HG03520 (cell line): ENCODE measurements at regions not wholly inside any gene's neighbourhood (a gene's known extent, or its start where the extent isn't known, plus 50 kb on each side); places are given as distances from the start of the nearest gene placed in this dataset.

ENCODE experiments used
- ATAC-seq: cut with Tn5 transposase; IDR thresholded peaks from one replicate; pipeline ENCODE4 v1.9.1; 2021; ENCODE audit warnings: mild to moderate bottlenecking, moderate library complexity; ENCODE audit not compliant: unreplicated experiment

DNA sequence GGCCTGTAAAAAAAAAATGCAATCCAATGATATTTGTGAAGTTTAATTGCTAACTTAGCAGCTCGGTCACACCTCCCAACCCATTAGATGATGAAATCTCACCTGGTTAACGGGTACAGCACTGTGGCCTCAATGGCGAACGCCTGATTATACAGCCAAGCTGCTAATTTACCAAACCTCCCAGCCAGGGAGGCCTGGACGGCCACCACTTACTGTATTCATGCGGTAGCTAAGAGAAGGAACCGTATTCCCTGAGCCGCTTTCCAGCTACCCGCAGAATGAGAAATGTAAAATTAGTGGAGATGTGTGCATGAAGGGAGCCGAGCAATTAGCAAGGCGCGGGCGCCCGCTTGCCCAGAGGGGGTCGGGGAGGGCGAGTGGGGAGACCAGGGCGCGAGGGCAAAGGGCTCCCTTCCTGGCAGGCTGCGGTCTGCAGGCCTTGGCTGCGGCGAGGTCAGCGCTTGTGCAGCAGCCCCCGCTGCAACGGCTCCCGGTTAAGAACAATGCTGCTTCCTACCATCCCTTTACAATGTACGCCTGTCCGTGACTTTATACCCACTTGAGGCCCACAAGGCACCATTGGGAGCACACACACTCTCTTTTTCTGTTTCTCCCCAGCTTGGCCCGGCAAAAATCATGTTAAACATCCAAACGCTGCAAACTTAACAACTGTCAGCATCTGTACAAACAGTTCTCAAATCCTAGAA is 70.4 kb upstream of the TBCA start:
- ATAC-seq, result no peak

DNA sequence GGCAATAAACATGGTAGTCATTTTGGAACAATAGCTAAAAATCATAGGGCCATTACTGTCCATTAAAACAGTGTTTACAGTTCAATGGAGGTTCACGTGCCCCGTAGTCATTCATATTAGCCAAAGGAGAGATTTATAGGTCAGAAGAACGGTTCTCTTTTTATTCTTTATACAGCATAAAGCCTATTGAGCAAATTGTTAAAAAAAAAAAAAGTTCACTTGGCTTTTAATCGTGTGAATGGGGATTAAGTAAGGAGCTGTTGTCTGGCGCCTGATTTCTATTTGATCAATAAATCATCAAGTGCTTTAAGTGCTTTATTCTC is 69.1 kb upstream of the TBCA start:
- no peak for ATAC-seq

DNA sequence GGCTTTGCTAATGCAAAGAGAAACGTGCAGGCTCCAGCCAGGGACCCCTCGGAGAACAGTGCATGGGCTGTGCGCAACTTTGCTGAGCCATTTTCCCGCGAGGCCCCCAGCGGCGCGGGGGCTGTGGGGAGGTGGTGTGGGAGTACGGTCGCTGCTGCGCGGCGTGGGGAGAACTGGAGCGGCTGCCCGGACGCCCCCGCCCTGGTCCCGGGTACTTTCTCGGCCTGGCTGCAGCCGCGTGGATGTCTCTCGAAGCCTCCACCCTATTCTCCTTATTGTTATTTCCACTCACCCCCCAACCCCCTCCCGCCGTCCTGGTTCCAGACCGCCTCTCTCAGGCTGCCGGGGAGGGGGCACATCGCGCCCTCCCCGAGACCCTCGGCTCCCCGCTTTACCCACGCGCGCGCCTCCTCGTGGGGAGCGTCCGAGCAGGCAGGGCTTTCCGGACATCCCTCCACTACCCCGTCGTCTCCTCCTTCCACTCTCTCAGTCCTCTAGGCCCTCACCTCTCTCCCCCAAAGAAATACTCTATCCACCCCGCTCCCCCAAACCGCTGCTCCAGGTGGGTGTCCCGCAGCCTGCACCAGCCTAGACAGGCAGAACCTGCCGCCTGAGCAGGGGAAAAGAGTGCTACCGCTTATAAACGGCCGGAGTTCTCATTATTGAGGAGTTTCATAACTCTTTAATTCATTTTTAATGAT is 68.6 kb upstream of the TBCA start:
- ATAC-seq, result no peak

DNA sequence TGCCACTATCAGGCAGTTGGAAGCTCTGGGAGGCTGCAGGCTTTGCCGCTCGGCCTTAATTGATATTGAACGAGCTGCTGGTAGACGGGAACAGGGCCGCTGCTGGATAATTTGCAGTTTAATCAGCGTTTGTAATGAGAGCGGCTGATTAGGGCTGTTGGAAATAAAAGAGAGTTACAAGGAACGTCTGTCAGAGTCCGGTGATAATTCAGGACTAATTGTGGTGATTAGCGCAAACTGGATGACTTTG is 68.2 kb upstream of the TBCA start:
- no peak for ATAC-seq

DNA sequence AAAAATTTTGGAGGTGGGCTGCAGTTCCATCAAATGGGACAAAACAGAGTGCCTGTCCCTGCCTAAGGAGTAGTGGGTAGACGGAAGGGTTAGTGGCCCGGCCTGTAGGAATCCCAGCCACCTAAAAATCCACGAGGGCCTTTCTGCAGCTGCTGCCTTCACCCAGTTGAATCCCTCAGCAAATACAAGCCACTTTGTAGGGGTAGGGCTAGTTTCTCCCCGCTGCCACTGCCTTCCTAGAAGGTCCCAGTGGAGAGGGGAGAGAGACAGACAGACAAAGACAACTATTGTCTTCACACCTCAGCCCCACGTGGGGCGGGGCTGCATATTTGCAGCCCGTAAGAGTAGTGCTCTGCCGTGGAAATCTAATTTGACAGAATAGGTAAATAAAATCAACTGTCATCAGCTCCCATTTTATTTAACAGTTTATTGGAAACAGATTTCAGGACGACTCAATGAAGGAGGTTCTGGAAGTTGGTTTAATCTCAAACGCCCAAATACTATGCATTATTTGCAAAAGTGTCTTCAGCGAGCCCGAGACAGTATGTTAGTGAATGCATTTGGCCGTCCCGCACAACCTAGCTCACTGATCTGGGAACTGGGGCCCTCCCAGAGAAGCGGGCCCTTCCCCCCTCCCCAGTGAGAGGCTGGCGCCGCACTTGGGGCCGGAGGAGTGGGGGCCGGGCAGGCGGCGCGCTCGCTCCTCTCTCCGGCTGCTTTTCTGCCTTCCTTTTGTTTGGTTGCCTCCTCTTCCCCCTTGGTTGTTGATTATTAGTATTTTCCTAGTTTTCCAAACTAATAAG is 67.6 kb upstream of the TBCA start:
- no peak for ATAC-seq

DNA sequence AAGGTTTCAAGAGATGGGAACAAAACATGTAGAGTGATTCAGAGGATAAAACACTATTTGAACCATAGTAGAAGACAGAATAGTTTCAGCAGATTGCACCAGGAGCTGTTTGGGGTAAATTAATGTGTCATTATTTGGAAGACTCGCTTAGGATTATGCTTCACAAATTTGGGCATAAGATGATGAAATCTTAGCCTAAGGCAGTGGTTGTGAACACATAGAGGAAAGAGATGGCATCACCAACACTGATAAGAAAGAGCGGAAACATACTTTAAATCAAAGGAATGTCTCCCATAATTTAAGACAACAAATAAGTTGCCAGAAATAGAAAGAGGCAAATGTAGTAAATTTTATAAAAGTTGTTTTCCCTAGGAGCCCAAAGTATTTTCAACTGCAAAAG is 66.1 kb upstream of the TBCA start:
- no peak for ATAC-seq

DNA sequence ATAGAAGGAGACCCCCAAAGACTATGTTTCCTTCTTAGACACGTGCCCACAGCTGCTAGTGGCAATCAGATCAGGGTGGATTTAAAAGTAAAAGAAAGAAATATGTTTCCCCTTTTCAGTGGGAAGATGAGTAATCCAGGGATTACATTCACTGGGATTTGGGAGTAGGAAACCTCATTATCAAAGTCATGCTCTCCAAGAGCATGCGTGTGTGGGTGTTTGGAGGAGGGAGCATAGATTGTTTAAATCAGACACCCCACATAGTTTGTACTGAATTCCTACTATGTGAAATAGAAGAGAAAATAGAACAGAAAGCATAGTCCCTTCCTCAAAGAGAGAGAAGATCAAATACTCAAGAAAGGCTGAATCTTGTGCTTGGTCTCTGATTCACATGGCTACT is 65.5 kb upstream of the TBCA start:
- ATAC-seq, result no peak

DNA sequence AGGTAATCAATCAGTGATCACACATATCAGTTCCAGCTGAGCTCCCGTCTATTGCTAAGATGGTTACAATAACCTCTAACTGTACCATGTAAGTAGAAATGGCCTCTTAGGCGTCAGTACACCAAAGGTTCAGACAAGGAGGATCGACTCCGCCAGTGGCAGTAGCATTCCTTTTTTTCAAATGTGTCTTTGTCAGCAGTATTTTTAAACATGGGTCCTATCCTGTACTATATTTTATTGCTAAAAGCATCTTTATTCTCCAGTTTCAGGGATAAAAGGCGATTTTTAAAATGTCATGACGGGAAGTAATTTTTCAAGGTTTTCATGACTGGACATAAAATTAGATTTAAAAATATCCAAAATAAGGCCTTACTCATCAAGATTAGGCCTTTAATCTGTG is 64.8 kb upstream of the TBCA start:
- ATAC-seq, result no peak

DNA sequence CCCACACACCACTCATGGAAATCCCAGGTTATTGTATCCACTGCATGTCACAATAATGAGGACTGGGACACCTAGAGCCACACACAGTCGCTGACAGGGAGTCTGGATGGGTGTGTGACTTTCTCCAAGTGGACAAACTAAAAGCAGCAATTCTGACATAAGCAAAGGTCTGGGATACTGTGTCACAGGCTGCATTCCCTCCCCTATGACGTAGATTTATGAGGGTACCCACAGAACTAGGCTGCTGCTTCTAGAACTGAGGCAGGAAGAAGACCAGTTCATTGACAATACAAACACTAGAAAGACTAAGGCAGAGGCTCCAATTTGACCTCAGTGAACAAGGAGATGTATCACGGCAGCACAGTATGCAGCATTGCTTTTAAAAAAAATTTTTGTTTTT is 63.6 kb upstream of the TBCA start:
- ATAC-seq, result no peak

DNA sequence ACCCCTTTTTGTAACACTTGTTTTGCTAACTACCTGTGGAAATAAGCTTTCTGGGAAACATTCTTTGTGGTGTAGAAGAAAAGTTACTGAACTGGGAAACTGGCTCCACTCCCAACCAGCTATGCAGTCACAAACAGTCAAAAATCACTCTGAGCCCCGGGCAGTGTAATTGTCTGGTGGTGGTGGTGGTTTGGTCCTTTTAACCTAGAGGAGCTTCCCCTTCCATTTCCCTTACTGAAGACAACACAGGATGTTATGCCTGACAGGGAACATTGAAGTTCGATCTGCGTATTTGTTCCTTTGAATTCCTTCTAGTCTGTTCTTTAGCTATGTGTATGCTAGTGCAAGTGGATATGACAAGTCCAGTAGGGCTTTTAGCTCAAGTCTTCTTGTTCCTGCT is 56.8 kb upstream of the TBCA start:
- ATAC-seq, result no peak

DNA sequence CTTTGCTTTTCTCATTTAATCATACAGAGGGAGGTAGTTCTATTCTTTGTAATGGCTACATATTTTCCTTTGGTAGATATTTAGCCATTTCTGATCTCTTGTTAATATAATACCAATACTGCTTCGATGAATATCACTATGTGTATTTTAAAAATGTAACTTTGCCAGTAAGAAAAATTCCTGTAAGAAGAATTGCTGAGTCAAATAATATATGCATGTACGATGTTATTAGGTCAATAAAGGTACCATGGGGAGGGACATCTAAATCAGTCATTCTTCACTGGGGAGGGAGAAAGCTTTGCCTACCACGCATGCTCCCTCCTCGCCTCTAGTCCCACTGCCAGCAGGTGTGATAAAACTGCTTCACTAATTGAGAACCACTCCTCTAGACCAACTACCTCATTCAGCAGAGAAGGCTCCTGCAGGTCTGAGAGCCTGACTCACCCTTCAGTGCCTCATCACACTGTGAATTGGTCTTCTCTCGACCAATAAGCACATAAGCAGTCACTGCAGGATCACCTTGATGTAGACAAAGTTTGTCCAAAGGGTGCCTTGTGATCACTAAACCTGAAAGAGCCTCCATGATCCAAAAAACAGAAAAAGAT is 56.1 kb upstream of the TBCA start:
- no peak for ATAC-seq

DNA sequence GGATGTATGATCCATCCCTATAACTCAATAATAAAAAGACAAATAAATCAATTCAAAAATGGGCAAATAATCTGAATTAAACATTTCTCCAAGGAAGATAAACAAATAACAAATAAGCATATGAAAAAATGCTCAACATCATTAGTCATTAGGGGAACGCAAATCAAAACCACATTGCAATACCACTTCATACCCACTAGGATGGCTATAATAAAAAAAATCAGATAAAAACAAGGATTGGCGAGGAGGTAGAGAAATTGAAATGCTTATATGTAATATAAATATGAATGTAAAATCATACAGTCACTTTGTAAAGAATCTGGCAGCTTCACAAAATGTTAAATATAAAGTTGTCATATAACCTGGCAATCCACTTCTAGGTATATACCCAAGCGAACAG is 52.3 kb upstream of the TBCA start:
- no peak for ATAC-seq
